Hepatocyte (in vitro differentiated cells): ENCODE measurements at regions not wholly inside any gene's neighbourhood (a gene's known extent, or its start where the extent isn't known, plus 50 kb on each side); places are given as distances from the start of the nearest gene placed in this dataset.
"Not testable (repeated sequence)": the region's sequence is repeated elsewhere in the genome, so short reads cannot be mapped to it uniquely, and the experiment has no call there.

ENCODE experiments used
- DNase-seq: peaks from one replicate; pipeline ENCODE4 v3.0.0-alpha.2; 2016; ENCODE audit warnings: low spot score
- H2AFZ ChIP-seq: fragments of 200-600 bp; sonication (generic); 2 replicates; pipeline ENCODE4 v1.6.0; 2016; ENCODE audit warnings: antibody characterized with exemption, mild to moderate bottlenecking
- H3K27ac ChIP-seq: fragments of 200-600 bp; sonication (generic); 2 replicates; pipeline ENCODE4 v1.5.1; 2016; ENCODE audit warnings: mild to moderate bottlenecking
- H3K27me3 ChIP-seq: fragments of 200-600 bp; sonication (generic); 2 replicates; pipeline ENCODE4 v1.6.1; 2016
- H3K36me3 ChIP-seq: fragments of 200-600 bp; sonication (generic); replicated peaks from 2 replicates; pipeline ENCODE4 v1.5.1; 2016; ENCODE audit warnings: low read depth; ENCODE audit not compliant: insufficient read depth
- H3K4me1 ChIP-seq: fragments of 200-600 bp; sonication (generic); 2 replicates; pipeline ENCODE4 v1.5.1; 2016; ENCODE audit warnings: mild to moderate bottlenecking, moderate library complexity; ENCODE audit not compliant: insufficient read depth
- H3K4me2 ChIP-seq: fragments of 200-600 bp; sonication (generic); 2 replicates; pipeline ENCODE4 v1.6.0; 2016
- H3K4me3 ChIP-seq: fragments of 200-600 bp; sonication (generic); 2 replicates; pipeline ENCODE4 v1.5.1; 2016; ENCODE audit warnings: mild to moderate bottlenecking
- H3K79me2 ChIP-seq: fragments of 200-600 bp; sonication (generic); 2 replicates; pipeline ENCODE4 v1.6.0; 2017; ENCODE audit warnings: mild to moderate bottlenecking
- H3K9me2 ChIP-seq: fragments of 200-600 bp; sonication (generic); replicated peaks from 2 replicates; pipeline ENCODE4 v1.6.0; 2017; ENCODE audit warnings: mild to moderate bottlenecking; ENCODE audit not compliant: insufficient read depth
- H3K9me3 ChIP-seq: fragments of 200-600 bp; sonication (generic); 2 replicates; pipeline ENCODE4 v1.5.1; 2016; ENCODE audit warnings: low read depth, mild to moderate bottlenecking
- H4K20me1 ChIP-seq: fragments of 200-600 bp; sonication (generic); 2 replicates; pipeline ENCODE4 v1.6.0; 2016; ENCODE audit warnings: mild to moderate bottlenecking; ENCODE audit not compliant: insufficient read depth, poor library complexity, severe bottlenecking
- CTCF ChIP-seq: fragments of 200-600 bp; sonication (generic); IDR thresholded peaks from 2 replicates; pipeline ENCODE4 v1.5.1; 2016; ENCODE audit warnings: antibody characterized with exemption, mild to moderate bottlenecking; ENCODE audit not compliant: poor library complexity
- EZH2 ChIP-seq: fragments of 200-600 bp; sonication (generic); IDR thresholded peaks from 2 replicates; pipeline ENCODE4 v1.6.1; 2016; ENCODE audit warnings: antibody characterized with exemption, mild to moderate bottlenecking, borderline replicate concordance
- EZH2phosphoT487 ChIP-seq: fragments of 200-600 bp; sonication (generic); IDR thresholded peaks from one replicate; pipeline ENCODE4 v1.6.1; 2018; ENCODE audit warnings: antibody characterized with exemption, mild to moderate bottlenecking, low read depth, moderate library complexity; ENCODE audit not compliant: unreplicated experiment, severe bottlenecking
- WGBS: methylation state at CpG from one replicate; pipeline ENCODE4 v1.1.6; 2016; ENCODE audit warnings: low lambda C conversion rate; ENCODE audit errors: missing lambda C conversion rate; 5-methylcytosine and 5-hydroxymethylcytosine counted together

- no peak overlapping the region for H3K27ac ChIP-seq
- DNase-seq, result no peak
- H3K27me3 ChIP-seq, result no peaks in the 10 kb centered on the region
- WGBS, result 91% methylated on average over 2 of the region's 2 CpGs
- no peaks in the 10 kb centered on the region for H3K36me3 ChIP-seq
- H3K79me2 ChIP-seq, result no peaks in the 10 kb centered on the region
- no peaks in the 10 kb centered on the region for H3K9me2 ChIP-seq
- no peaks in the 10 kb centered on the region for H4K20me1 ChIP-seq
- no peak overlapping the region for H3K4me3 ChIP-seq
- H3K9me3 ChIP-seq, result no peaks in the 10 kb centered on the region
- H3K4me1 ChIP-seq, result no peaks in the 10 kb centered on the region
- no peak overlapping the region for H3K4me2 ChIP-seq
- H2AFZ ChIP-seq, result no peak overlapping the region
- TF ChIP-seq CTCF (no peak), EZH2 (no peak), EZH2phosphoT487 (no peak)
These were observed 1842.9 kb upstream of the C9orf72 start for GRCh38 chr9:29416204-29416603.

- Histone ChIP-seq H3K4me1 (no peaks in the 10 kb centered on the region), H3K27me3 (no peaks in the 10 kb centered on the region), H3K9me3 (no peaks in the 10 kb centered on the region), H3K9me2 (no peaks in the 10 kb centered on the region), H3K4me2 (no peak overlapping the region), H2AFZ (no peak overlapping the region), H3K36me3 (no peaks in the 10 kb centered on the region), H3K4me3 (no peak overlapping the region), H4K20me1 (no peaks in the 10 kb centered on the region), H3K27ac (no peak overlapping the region), H3K79me2 (no peaks in the 10 kb centered on the region)
- no peak for DNase-seq
- TF ChIP-seq EZH2, result no peak
- no peak for TF ChIP-seq CTCF
- no peak for TF ChIP-seq EZH2phosphoT487
- 76% methylated on average over 3 of the region's 3 CpGs for WGBS
These were observed 1849.2 kb upstream of the C9orf72 start for GRCh38 chr9:29422438-29422837.

GRCh38 chr9:29432191-29432590, 1858.9 kb upstream of the C9orf72 start:
- Histone ChIP-seq H3K4me3 (no peak overlapping the region), H3K9me2 (no peaks in the 10 kb centered on the region), H4K20me1 (no peaks in the 10 kb centered on the region), H3K9me3 (no peaks in the 10 kb centered on the region), H3K27me3 (no peaks in the 10 kb centered on the region), H2AFZ (no peak overlapping the region), H3K27ac (no peak overlapping the region), H3K4me2 (no peak overlapping the region), H3K4me1 (no peaks in the 10 kb centered on the region), H3K79me2 (no peaks in the 10 kb centered on the region), H3K36me3 (no peaks in the 10 kb centered on the region)
- DNase-seq, result no peak
- TF ChIP-seq EZH2 (no peak), EZH2phosphoT487 (no peak), CTCF (no peak)

GRCh38 chr9:29432656-29433055, 1859.4 kb upstream of the C9orf72 start:
- not testable (repeated sequence) for H3K79me2 ChIP-seq, H3K4me3 ChIP-seq, H2AFZ ChIP-seq, H3K9me3 ChIP-seq, H3K27me3 ChIP-seq, H3K4me1 ChIP-seq, H3K36me3 ChIP-seq, H4K20me1 ChIP-seq, H3K27ac ChIP-seq, H3K4me2 ChIP-seq, H3K9me2 ChIP-seq, DNase-seq
- WGBS, result 73% methylated on average over 2 of the region's 2 CpGs
